Gastrocnemius medialis (tissue), 4 donors: ENCODE measurements at regions not wholly inside any gene's neighbourhood (a gene's known extent, or its start where the extent isn't known, plus 50 kb on each side); places are given as distances from the start of the nearest gene placed in this dataset.

Source experiments
- POLR2A ChIP-seq, 2 donors: fragments of 450-650 bp; IDR thresholded peaks; one replicate each; pipeline ENCODE4 v1.6.1; 2017; ENCODE audit warnings: antibody characterized with exemption in 2 of 2, mild to moderate bottlenecking in 2 of 2, moderate library complexity in 2 of 2
- TF ChIP-seq, protein P1 (sequence below), 5 experiments: fragments of 450-650 bp in 3 of 5; fragments of 200-600 bp in 2 of 5; sonication (generic) in 2 of 5; IDR thresholded peaks in 4 of 5; conservative IDR thresholded peaks in 1 of 5; 1 replicate in 4 of 5; 2 replicates in 1 of 5; pipeline ENCODE4 v1.5.1; 2016 to 2019; ENCODE audit warnings: antibody characterized with exemption in 5 of 5, mild to moderate bottlenecking in 3 of 5, moderate library complexity in 3 of 5

DNA sequence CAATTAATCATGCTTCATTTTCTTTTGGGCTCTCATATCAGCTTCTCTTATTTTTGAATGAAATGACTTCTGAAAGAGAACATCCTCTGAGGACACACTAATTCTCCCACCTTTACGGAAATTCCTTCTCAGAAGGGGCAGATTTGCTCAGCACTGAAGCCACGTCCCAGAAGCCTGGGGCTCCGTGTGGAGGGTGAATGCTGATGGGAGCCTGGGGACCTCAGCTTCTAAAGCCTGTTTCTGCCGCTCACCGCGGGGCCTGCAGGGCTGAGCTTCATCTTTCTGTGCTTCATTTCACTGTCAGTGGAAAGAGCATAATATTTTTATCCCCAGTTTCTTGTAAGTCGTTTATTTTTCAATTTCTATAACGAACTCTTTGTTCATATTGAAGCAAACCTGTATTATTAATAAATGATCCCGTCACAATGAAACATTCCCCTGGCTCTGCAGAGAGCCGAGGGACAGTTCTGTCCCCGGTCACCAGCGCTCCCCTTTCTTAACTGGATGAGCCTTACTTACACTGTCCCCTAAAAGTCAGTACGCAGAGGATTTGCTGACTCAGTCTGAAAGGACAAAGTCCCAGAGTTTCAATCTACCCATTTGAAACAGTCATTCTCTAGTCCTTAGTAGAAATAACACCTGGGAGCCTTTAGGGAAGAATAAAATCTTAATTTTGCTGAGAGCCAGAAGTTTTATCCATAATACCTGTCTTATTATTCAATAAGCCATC, 364.6 kb upstream of the FAT1 start:
- no peak for TF ChIP-seq POLR2A (IDR thresholded peaks at IDR 0.05)
- TF ChIP-seq, protein P1, sequence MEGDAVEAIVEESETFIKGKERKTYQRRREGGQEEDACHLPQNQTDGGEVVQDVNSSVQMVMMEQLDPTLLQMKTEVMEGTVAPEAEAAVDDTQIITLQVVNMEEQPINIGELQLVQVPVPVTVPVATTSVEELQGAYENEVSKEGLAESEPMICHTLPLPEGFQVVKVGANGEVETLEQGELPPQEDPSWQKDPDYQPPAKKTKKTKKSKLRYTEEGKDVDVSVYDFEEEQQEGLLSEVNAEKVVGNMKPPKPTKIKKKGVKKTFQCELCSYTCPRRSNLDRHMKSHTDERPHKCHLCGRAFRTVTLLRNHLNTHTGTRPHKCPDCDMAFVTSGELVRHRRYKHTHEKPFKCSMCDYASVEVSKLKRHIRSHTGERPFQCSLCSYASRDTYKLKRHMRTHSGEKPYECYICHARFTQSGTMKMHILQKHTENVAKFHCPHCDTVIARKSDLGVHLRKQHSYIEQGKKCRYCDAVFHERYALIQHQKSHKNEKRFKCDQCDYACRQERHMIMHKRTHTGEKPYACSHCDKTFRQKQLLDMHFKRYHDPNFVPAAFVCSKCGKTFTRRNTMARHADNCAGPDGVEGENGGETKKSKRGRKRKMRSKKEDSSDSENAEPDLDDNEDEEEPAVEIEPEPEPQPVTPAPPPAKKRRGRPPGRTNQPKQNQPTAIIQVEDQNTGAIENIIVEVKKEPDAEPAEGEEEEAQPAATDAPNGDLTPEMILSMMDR (IDR thresholded peaks at IDR 0.05 in 4 of 5, conservative IDR thresholded peaks at IDR 0.05 in 1 of 5) = no peak
